ENCODE measurements at regions not wholly inside any gene's neighbourhood (a gene's known extent, or its start where the extent isn't known, plus 50 kb on each side); places are given as distances from the start of the nearest gene placed in this dataset.
"Not testable (repeated sequence)": the region's sequence is repeated elsewhere in the genome, so short reads cannot be mapped to it uniquely, and the experiment has no call there.

DNA sequence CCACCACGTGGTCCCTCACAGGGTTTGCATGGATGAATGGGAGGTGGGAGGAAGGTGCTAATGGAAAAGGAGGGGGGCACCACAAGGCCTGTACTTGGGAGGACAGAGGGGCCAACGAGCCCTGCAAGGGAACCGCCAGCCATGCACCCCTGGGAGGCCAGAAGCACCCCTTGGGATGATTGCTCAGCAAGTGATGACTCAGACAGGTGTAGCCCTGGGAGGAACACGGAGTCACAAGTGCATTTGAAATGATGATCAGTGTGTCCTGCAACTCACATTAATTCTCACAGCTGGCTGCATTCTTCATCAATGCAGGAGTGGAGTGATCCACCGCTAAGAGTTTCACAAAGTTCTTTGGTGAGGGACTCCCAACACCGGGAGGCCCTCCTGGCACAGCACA is 82.8 kb upstream of the ZNF254 start:
- Histone ChIP-seq H3K27me3 (no peaks in the 10 kb centered on the region), H3K9me3 (no peaks in the 10 kb centered on the region), H3K4me1 (no peaks in the 10 kb centered on the region), H3K36me3 (no peaks in the 10 kb centered on the region), H3K4me3 (no peak overlapping the region), H3K27ac (no peak overlapping the region)
- intact Hi-C loops (cut with DNase I) = no loop called here
- no peak for TF ChIP-seq POLR2A (IDR thresholded peaks at IDR 0.05)
- TF ChIP-seq, protein P1, sequence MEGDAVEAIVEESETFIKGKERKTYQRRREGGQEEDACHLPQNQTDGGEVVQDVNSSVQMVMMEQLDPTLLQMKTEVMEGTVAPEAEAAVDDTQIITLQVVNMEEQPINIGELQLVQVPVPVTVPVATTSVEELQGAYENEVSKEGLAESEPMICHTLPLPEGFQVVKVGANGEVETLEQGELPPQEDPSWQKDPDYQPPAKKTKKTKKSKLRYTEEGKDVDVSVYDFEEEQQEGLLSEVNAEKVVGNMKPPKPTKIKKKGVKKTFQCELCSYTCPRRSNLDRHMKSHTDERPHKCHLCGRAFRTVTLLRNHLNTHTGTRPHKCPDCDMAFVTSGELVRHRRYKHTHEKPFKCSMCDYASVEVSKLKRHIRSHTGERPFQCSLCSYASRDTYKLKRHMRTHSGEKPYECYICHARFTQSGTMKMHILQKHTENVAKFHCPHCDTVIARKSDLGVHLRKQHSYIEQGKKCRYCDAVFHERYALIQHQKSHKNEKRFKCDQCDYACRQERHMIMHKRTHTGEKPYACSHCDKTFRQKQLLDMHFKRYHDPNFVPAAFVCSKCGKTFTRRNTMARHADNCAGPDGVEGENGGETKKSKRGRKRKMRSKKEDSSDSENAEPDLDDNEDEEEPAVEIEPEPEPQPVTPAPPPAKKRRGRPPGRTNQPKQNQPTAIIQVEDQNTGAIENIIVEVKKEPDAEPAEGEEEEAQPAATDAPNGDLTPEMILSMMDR (IDR thresholded peaks at IDR 0.05) = no peak
- no peak for TF ChIP-seq POLR2AphosphoS5 (IDR thresholded peaks at IDR 0.05; ENCODE audit: insufficient read depth in 1 of 2, low read depth in 1 of 2)
- DNase-seq (ENCODE audit: extremely low spot score in 2 of 2) = no peak

DNA sequence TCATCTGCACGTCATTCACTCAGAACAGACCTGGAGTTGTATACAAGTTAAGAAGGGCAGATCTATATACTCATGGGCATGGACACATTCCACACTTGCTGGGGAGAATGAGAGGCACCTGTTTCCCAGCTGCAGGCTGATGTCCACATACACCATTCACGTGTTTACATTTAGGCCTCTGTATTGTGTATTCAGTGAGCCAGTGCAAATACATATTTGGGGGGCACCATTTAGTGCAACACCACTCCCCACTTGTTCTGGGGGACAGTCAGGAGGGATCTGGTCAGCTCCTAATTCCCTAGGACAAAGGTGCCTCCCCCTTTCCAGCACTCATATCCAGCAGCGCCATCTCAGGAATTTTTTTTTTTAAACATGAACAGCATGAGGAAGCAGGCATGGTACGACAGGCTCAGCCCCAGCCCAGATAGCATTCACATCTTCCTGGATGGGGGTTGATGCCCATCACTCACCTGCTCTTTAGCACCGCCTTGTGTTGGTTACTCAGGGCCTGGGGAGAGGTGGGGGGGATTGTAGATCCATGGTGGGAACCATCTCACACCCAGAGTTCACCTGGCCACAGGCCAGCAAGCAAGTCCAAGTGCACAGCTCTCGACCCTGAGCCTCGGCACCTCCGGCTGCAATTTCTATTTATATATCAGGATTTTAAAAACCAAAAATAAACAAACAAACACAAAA is 56.9 kb upstream of the ZNF254 start:
- intact Hi-C loops (cut with DNase I) = no loop called here
- H3K27ac ChIP-seq = no peak overlapping the region
- no peak for DNase-seq (ENCODE audit: extremely low spot score in 2 of 2)
- H3K9me3 ChIP-seq = no peaks in the 10 kb centered on the region
- H3K4me3 ChIP-seq = no peak overlapping the region
- H3K4me1 ChIP-seq = peaks cover 12% of the 10 kb centered on the region
- H3K36me3 ChIP-seq = no peaks in the 10 kb centered on the region
- TF ChIP-seq, protein P1 (IDR thresholded peaks at IDR 0.05) = no peak
- TF ChIP-seq POLR2A (IDR thresholded peaks at IDR 0.05) = no peak
- no peak for TF ChIP-seq POLR2AphosphoS5 (IDR thresholded peaks at IDR 0.05; ENCODE audit: insufficient read depth in 1 of 2, low read depth in 1 of 2)
- no peaks in the 10 kb centered on the region for H3K27me3 ChIP-seq

DNA sequence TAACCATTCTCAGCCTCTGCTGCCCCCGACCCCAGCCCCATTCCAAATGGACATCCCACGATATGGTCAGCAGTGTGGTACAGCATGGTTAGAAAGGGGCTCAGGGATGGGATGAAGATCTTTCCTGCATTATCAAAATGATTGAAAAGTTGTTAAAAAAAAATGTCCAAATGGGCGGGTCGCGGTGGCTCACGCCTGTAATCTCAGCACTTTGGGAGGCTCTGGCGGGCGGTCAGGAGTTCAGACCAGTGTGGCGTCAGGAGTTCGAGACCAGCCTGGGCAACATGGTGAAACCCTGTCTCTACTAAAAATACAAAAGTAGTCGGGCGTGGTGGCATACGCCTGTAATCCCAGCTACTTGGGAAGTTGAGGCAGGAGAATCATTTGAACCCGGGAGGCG is 54.3 kb upstream of the ZNF254 start:
- Histone ChIP-seq H3K4me1 (peaks cover 38% of the 10 kb centered on the region), H3K4me3 (peak overlapping the region; percentile 68 to 70), H3K27ac (peak overlapping the region; percentile 80), H3K9me3 (no peaks in the 10 kb centered on the region), H3K36me3 (peaks cover 0 to 10% of the 10 kb centered on the region in 2 donors), H3K27me3 (no peaks in the 10 kb centered on the region)
- intact Hi-C loops (cut with DNase I) = no loop called here
- DNase-seq (ENCODE audit: extremely low spot score in 2 of 2) = no peak
- TF ChIP-seq POLR2AphosphoS5 (IDR thresholded peaks at IDR 0.05; ENCODE audit: insufficient read depth in 1 of 2, low read depth in 1 of 2) (no peak), POLR2A (IDR thresholded peaks at IDR 0.05) (no peak)
- TF ChIP-seq, protein P1 (IDR thresholded peaks at IDR 0.05) = no peak

DNA sequence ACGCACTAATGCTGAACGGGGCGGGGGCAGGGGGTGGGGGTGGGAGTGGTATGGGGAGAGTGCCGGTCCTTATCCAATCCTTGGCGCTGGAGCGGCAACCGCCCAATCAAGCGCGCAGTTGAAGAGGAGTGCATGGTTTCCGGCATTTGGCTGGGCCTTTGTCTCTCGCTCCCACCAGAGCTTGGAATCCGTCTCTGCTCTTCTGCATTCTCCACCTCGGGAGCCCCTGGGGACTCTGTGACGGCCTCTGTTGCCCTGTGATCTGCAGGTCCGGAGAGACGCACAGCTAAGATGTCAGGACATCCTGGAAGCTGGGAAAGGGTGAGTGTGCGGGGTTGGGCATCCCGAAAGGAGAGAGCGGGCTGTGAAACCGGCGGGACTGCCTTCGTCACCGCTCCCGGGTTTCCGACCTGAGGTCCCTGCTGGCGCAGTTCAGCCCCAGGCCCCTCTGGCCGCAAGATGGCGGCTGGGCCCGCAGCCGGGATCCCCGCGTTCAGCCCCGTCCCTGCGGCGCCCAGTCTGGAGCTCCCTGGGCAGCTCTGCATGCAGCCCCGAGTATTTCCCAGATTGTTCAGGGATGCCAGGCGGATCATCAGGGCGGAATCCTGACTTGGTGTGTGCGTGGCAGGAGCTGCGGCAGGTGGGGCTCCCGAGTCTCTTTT is 53.6 kb upstream of the ZNF254 start:
- intact Hi-C loops (cut with DNase I) = no loop called here
- H3K4me1 ChIP-seq = peaks cover 41% of the 10 kb centered on the region
- H3K27me3 ChIP-seq = no peaks in the 10 kb centered on the region
- peak overlapping the region; percentile 68 to 70 for H3K4me3 ChIP-seq
- H3K27ac ChIP-seq = peak overlapping the region; percentile 80
- TF ChIP-seq POLR2A (IDR thresholded peaks at IDR 0.05) (peak in 1 of 2 donors; percentile 52), POLR2AphosphoS5 (IDR thresholded peaks at IDR 0.05; ENCODE audit: insufficient read depth in 1 of 2, low read depth in 1 of 2) (peak; percentile 19 to 87)
- TF ChIP-seq, protein P1 (IDR thresholded peaks at IDR 0.05) = no peak
- no peaks in the 10 kb centered on the region for H3K9me3 ChIP-seq
- DNase-seq (ENCODE audit: extremely low spot score in 2 of 2) = peak in 1 of 2 donors; percentile 94
- peaks cover 0 to 15% of the 10 kb centered on the region in 2 donors for H3K36me3 ChIP-seq

DNA sequence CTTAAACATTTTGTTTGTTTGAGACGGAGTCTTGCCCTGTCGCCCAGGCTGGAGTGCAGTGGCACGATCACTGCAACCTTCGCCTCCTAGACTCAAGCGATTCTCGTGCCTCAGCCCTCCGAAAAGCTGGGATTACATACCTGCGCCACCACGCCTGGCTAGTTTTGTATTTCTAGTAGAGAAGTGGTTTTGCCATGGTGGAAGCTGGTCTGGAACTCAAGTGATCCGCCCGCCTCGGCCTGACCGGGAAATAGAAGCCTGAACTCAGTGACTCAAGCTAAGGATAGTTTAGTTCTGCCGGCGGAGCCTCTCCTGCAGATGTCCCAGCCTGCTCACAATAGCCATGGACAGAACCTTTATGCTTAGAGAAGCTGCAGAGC is 53.0 kb upstream of the ZNF254 start:
- H3K9me3 ChIP-seq = no peaks in the 10 kb centered on the region
- H3K4me1 ChIP-seq = peaks cover 43% of the 10 kb centered on the region
- no peak for TF ChIP-seq POLR2AphosphoS5 (IDR thresholded peaks at IDR 0.05; ENCODE audit: insufficient read depth in 1 of 2, low read depth in 1 of 2)
- no peak for TF ChIP-seq POLR2A (IDR thresholded peaks at IDR 0.05)
- TF ChIP-seq, protein P1 (IDR thresholded peaks at IDR 0.05) = no peak
- H3K36me3 ChIP-seq = peaks cover 0 to 15% of the 10 kb centered on the region in 2 donors
- peak overlapping the region; percentile 68 to 70 for H3K4me3 ChIP-seq
- peak overlapping the region; percentile 80 for H3K27ac ChIP-seq
- no peak for DNase-seq (ENCODE audit: extremely low spot score in 2 of 2)
- intact Hi-C loops (cut with DNase I) = no loop called here
- no peaks in the 10 kb centered on the region for H3K27me3 ChIP-seq

DNA sequence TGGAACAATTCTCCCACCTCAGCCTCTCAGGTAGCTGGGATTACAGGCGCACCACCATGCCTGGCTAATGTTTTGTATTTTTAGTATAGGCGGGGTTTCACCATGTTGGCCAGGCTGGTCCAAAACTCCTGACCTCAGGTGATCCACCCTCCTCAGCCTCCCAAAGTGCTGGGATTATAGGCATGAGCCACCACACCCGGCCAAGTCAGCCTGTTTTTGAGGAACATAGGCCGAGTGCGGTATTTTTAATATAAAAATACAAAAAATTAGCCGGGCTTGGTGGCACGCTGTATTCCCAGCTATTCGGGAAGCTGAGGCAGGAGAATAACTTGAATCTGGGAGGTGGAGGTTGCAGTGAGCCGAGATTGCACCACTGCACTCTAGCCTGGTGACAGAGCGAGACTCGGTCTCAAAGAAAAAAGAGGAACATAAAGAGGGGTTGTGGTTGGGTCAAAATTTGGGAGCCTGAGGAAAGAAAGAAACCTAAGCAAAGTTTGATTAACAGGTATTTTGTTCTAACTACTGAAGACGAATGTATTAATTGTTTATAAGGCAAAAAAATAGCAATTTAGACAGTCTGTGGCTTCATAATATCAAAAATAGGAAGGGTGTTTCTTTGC is 51.6 kb upstream of the ZNF254 start:
- H3K27me3 ChIP-seq; H3K27ac ChIP-seq; DNase-seq (ENCODE audit: extremely low spot score in 2 of 2); intact Hi-C loops (cut with DNase I); H3K9me3 ChIP-seq: not testable (repeated sequence)
- H3K36me3 ChIP-seq = peaks cover 0 to 15% of the 10 kb centered on the region in 2 donors
- peak overlapping the region; percentile 68 to 70 for H3K4me3 ChIP-seq
- peaks cover 57% of the 10 kb centered on the region for H3K4me1 ChIP-seq

Measured in vagina (tissue), 2 donors.